Heart left ventricle (tissue), 13 donors: ENCODE measurements at regions not wholly inside any gene's neighbourhood (a gene's known extent, or its start where the extent isn't known, plus 50 kb on each side); places are given as distances from the start of the nearest gene placed in this dataset.

ENCODE experiments used
- POLR2A ChIP-seq, 2 donors: fragments of 450-650 bp; IDR thresholded peaks; one replicate each; pipeline ENCODE4 v1.6.1; 2017; ENCODE audit warnings: antibody characterized with exemption in 2 of 2, mild to moderate bottlenecking in 2 of 2, moderate library complexity in 2 of 2
- TF ChIP-seq, protein P1 (sequence below), 12 donors: fragments of 200-600 bp; sonication (generic) in 4 of 12; IDR thresholded peaks; one replicate each; pipeline versions ENCODE4 v1.5.0 to v1.8.0; 2018 to 2022; ENCODE audit warnings: antibody characterized with exemption in 12 of 12, mild to moderate bottlenecking in 5 of 12
- donor health status: ischemic (EF 13 %, LVEDD 7.1; RV severe dilation, severe dysfunction).
- donor health status: DM: no; HTN: yes; CAD: no.
- donor health status: DM: no; HTN: no; CAD: no.
- donor health status: ischemic (EF 25% LVEDD 6.9; RV normal size, moderate dysfunction).
- donor health status: ischemic (EF 25% LVEDD 5.7; RV mildly dilated, moderate dysfunction).
- donor health status: ischemic (EF 35%, LVEDD 5.7; RV mildly dilated, moderate dysfunction).
- donor health status: nonischemic (EF 11% LVEDD 7.7; RV severe dilation, severe dysfunction).
- donor health status: DM: yes; HTN: yes; CAD: no.
- donor health status: PGD.
- donor health status: ischemic (EF 29% LVEDD 5.4; RV normal size, mild dysfunction).
- donor health status: nonischemic (EF 23%, LVEDD 6.1; RV moderate dilation, normal function).

DNA sequence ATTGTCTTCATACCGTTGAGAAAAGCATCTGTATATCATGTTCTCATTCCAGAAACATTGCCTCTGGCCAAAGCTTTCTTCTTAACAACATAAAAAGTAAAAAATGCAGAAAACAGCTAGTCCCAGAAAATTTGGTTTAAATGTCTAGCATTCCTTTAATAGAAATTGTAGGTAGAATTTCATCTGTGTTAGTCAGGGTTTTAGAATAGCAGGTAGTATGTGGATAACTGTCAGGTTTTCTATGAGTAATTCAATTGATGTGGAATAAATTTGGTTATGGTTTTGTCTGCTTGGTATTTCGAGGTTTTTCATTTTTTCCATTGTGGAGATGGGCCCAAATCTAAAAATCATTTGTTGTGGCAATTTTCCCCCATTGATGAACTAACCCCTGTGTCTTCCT, 616.7 kb downstream of the KCNJ2 start:
- TF ChIP-seq, protein P1, sequence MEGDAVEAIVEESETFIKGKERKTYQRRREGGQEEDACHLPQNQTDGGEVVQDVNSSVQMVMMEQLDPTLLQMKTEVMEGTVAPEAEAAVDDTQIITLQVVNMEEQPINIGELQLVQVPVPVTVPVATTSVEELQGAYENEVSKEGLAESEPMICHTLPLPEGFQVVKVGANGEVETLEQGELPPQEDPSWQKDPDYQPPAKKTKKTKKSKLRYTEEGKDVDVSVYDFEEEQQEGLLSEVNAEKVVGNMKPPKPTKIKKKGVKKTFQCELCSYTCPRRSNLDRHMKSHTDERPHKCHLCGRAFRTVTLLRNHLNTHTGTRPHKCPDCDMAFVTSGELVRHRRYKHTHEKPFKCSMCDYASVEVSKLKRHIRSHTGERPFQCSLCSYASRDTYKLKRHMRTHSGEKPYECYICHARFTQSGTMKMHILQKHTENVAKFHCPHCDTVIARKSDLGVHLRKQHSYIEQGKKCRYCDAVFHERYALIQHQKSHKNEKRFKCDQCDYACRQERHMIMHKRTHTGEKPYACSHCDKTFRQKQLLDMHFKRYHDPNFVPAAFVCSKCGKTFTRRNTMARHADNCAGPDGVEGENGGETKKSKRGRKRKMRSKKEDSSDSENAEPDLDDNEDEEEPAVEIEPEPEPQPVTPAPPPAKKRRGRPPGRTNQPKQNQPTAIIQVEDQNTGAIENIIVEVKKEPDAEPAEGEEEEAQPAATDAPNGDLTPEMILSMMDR (IDR thresholded peaks at IDR 0.05): no peak
- no peak for TF ChIP-seq POLR2A (IDR thresholded peaks at IDR 0.05)
